ENCODE measurements at regions not wholly inside any gene's neighbourhood (a gene's known extent, or its start where the extent isn't known, plus 50 kb on each side); places are given as distances from the start of the nearest gene placed in this dataset.
"Not testable (repeated sequence)": the region's sequence is repeated elsewhere in the genome, so short reads cannot be mapped to it uniquely, and the experiment has no call there.

DNA sequence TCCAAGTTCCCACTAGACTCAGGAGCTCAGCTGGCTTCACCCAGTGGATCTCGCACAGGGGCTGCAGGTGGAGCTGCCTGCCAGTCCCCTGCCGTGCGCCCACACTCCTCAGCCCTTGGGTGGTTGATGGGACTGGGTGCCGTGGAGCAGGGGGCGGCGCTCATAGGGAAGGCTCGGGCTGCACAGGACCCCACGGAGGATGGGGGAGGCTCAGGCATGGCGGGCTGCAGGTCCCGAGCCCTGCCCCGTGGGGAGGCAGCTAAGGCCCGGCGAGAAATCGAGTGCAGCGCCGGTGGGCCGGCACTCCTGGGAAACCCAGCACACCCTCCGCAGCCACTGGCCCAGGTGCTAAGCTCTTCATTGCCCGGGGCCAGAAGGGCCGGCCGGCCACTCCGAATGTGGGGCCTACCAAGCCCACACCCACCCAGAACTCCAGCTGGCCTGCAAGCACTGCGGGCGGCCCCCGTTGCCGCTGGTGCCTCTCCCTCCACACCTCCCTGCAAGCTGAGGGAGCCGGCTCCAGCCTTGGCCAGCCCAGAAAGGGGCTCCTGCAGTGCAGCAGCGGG lies 1481.3 kb upstream of the WWC1 start:
- TF ChIP-seq, protein P1, sequence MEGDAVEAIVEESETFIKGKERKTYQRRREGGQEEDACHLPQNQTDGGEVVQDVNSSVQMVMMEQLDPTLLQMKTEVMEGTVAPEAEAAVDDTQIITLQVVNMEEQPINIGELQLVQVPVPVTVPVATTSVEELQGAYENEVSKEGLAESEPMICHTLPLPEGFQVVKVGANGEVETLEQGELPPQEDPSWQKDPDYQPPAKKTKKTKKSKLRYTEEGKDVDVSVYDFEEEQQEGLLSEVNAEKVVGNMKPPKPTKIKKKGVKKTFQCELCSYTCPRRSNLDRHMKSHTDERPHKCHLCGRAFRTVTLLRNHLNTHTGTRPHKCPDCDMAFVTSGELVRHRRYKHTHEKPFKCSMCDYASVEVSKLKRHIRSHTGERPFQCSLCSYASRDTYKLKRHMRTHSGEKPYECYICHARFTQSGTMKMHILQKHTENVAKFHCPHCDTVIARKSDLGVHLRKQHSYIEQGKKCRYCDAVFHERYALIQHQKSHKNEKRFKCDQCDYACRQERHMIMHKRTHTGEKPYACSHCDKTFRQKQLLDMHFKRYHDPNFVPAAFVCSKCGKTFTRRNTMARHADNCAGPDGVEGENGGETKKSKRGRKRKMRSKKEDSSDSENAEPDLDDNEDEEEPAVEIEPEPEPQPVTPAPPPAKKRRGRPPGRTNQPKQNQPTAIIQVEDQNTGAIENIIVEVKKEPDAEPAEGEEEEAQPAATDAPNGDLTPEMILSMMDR (IDR thresholded peaks at IDR 0.05 in 8 of 11, conservative IDR thresholded peaks at IDR 0.05 in 3 of 11), result not testable (repeated sequence)
- not testable (repeated sequence) for TF ChIP-seq POLR2AphosphoS5, POLR2A (IDR thresholded peaks at IDR 0.05)
